ENCODE measurements at regions not wholly inside any gene's neighbourhood (a gene's known extent, or its start where the extent isn't known, plus 50 kb on each side); places are given as distances from the start of the nearest gene placed in this dataset.

GRCh38 chr14:30129807-30130206, 202.2 kb upstream of the PRKD1 start:
- H3K4me1 ChIP-seq (replicated peaks in 1 of 2) = no peaks in the 10 kb centered on the region
- no peak for DNase-seq
- H3K27me3 ChIP-seq = no peaks in the 10 kb centered on the region
- no peaks in the 10 kb centered on the region for H3K9me3 ChIP-seq (replicated peaks in 1 of 3)
- TF ChIP-seq, protein P1, sequence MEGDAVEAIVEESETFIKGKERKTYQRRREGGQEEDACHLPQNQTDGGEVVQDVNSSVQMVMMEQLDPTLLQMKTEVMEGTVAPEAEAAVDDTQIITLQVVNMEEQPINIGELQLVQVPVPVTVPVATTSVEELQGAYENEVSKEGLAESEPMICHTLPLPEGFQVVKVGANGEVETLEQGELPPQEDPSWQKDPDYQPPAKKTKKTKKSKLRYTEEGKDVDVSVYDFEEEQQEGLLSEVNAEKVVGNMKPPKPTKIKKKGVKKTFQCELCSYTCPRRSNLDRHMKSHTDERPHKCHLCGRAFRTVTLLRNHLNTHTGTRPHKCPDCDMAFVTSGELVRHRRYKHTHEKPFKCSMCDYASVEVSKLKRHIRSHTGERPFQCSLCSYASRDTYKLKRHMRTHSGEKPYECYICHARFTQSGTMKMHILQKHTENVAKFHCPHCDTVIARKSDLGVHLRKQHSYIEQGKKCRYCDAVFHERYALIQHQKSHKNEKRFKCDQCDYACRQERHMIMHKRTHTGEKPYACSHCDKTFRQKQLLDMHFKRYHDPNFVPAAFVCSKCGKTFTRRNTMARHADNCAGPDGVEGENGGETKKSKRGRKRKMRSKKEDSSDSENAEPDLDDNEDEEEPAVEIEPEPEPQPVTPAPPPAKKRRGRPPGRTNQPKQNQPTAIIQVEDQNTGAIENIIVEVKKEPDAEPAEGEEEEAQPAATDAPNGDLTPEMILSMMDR (IDR thresholded peaks at IDR 0.05) = no peak
- no peak for TF ChIP-seq POLR2A (IDR thresholded peaks at IDR 0.05)
- no peak overlapping the region for H3K27ac ChIP-seq
- intact Hi-C loops (cut with DNase I) = no loop called here
- no peak overlapping the region for H3K4me3 ChIP-seq
- WGBS, 4 donors = 73 to 82% (median 78%) methylated on average over 4 of the region's 4 CpGs
- H3K36me3 ChIP-seq (replicated peaks in 1 of 2) = no peaks in the 10 kb centered on the region

- H3K9me3 ChIP-seq (replicated peaks in 1 of 3) = no peaks in the 10 kb centered on the region
- no peaks in the 10 kb centered on the region for H3K36me3 ChIP-seq (replicated peaks in 1 of 2)
- 59 to 73% (median 62%) methylated on average over 5 of the region's 5 CpGs for WGBS, 4 donors
These were observed 204.0 kb upstream of the PRKD1 start for GRCh38 chr14:30131581-30132097.

GRCh38 chr14:30132196-30132595, 204.5 kb upstream of the PRKD1 start:
- intact Hi-C loops (cut with DNase I) = no loop called here
- TF ChIP-seq POLR2A (IDR thresholded peaks at IDR 0.05) = no peak
- TF ChIP-seq, protein P1 (IDR thresholded peaks at IDR 0.05) = no peak
- Histone ChIP-seq H3K4me3 (no peak overlapping the region), H3K36me3 (replicated peaks in 1 of 2) (no peaks in the 10 kb centered on the region), H3K27ac (no peak overlapping the region), H3K4me1 (replicated peaks in 1 of 2) (no peaks in the 10 kb centered on the region), H3K27me3 (no peaks in the 10 kb centered on the region), H3K9me3 (replicated peaks in 1 of 3) (no peaks in the 10 kb centered on the region)
- 81 to 85% (median 84%) methylated on average over 2 of the region's 2 CpGs for WGBS, 4 donors
- DNase-seq = no peak

More at GRCh38 chr14:30131581-30132097, 204.0 kb upstream of the PRKD1 start:
- intact Hi-C loops (cut with DNase I) = no loop called here
- no peak for TF ChIP-seq POLR2A (IDR thresholded peaks at IDR 0.05)
- TF ChIP-seq, protein P1 (IDR thresholded peaks at IDR 0.05) = no peak
- Histone ChIP-seq H3K4me3 (no peak overlapping the region), H3K27ac (no peak overlapping the region), H3K27me3 (no peaks in the 10 kb centered on the region), H3K4me1 (replicated peaks in 1 of 2) (no peaks in the 10 kb centered on the region)
- DNase-seq = no peak

GRCh38 chr14:30134936-30135335, 207.3 kb upstream of the PRKD1 start:
- 80 to 87% (median 85%) methylated on average over 5 of the region's 5 CpGs for WGBS, 4 donors
- intact Hi-C loops (cut with DNase I) = no loop called here
- H3K27ac ChIP-seq = no peak overlapping the region
- TF ChIP-seq POLR2A (IDR thresholded peaks at IDR 0.05) = no peak
- TF ChIP-seq, protein P1 (IDR thresholded peaks at IDR 0.05) = no peak
- DNase-seq = no peak
- H3K4me3 ChIP-seq = no peak overlapping the region
- no peaks in the 10 kb centered on the region for H3K4me1 ChIP-seq (replicated peaks in 1 of 2)
- H3K27me3 ChIP-seq = no peaks in the 10 kb centered on the region
- no peaks in the 10 kb centered on the region for H3K36me3 ChIP-seq (replicated peaks in 1 of 2)
- H3K9me3 ChIP-seq (replicated peaks in 1 of 3) = no peaks in the 10 kb centered on the region
